ENCODE measurements at regions not wholly inside any gene's neighbourhood (a gene's known extent, or its start where the extent isn't known, plus 50 kb on each side); places are given as distances from the start of the nearest gene placed in this dataset.
"Not testable (repeated sequence)": the region's sequence is repeated elsewhere in the genome, so short reads cannot be mapped to it uniquely, and the experiment has no call there.

DNA sequence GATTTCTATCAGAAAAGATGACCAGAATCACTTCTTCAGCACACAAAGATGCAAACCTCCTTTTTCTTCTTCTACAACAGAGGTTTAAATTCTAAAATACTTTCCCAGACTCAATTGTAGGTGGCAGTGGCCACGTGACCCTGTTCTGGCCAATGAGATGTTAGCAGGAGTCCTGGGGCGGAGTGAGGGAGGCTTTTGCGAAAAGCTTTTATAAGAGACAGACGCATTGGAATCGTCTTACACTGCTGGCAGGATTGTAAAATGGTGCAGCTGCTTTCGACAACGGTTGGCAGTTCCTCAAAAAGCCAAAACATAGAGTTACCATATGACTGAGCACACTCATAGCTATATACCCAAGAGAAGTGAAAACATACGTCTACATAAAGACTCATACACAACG is 87.0 kb upstream of the MAGI3 start:
- DNase-seq (ENCODE audit: low spot score) = no peak

DNA sequence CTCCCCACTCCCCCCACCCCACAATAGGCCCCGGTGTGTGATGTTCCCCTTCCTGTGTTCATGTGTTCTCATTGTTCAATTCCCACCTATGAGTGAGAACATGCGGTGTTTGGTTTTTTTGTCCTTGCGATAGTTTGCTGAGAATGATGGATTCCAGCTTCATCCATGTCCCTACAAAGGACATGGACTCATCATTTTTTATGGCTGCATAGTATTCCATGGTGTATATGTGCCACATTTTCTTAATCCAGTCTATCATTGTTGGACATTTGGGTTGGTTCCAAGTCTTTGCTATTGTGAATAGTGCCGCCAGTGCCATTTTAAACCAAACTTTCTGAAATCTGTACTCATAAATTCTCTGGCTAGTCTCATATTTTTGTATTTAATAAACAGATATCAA is 85.3 kb upstream of the MAGI3 start:
- not testable (repeated sequence) for DNase-seq (ENCODE audit: low spot score)

DNA sequence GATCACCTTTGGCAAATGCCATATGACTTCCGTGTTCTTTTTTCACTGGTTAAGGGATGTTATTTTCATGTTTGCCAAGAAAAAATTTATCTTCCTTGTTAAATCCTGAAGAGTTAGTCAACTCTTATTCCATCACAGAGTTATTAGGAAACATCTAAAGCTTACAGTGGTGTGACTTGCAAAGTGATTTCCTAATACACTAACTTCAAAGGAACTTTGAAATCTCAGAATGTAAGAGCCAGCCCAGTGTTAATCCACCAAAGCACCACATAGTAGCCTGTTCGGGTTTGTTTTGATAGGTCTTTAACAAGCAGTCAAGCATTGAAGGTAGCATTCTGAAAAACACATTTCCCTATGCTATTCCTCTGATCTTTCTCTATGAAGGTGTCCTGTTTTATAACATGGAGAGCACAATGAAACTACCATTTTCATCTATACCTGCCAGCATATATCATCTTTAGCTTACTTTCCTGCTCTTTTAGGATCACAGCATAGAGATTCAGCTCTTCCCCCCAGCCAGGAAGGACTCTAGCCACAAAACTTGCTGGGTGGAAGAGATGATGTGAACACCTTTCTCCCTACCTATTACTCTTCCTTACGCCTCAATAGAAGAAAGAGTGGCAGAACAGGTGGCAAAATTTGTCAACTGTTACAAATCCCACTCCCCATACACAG is 82.4 kb upstream of the MAGI3 start:
- DNase-seq (ENCODE audit: low spot score) = peak; percentile 4

DNA sequence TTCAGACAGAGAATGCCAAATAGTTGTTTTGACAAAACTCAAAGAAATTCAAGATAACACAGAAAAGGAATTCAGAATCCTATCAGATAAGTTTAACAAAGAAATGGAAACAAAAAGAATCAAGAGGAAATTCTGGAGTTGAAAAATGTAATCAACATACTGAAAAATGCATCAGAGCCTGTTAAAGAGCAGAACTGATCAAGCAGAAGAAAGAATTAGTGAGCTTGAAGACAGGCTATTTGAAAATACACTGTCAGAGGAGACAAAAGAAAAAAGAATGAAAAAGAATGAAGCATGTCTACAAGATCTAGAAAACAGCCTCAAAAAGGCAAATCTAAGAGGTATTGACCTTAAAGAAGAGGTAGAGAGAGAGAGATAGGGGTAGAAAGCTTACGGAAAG is 77.7 kb upstream of the MAGI3 start:
- DNase-seq (ENCODE audit: low spot score) = not testable (repeated sequence)

DNA sequence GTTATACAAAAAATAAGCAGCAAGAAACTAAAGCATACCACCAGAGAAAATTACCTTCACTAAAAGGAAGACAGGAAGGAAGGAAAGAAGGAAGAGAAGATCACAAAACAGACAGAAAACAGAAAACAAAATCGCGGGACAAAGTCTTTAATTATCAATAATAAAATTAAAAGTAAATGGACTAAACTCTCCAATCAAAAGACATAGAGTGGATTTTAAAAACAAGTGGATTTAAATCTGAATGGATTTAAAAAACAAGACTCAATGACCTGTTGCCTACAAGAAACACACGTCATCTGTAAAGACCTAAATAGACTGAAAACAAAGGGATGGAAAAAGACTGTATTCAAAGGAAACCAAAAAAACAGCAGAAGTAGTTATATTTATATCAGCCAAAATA is 75.7 kb upstream of the MAGI3 start:
- DNase-seq (ENCODE audit: low spot score) = no peak

- no peak for DNase-seq (ENCODE audit: low spot score)
Observed at GRCh38 chr1:113320272-113320671, 70.0 kb upstream of the MAGI3 start.

DNA sequence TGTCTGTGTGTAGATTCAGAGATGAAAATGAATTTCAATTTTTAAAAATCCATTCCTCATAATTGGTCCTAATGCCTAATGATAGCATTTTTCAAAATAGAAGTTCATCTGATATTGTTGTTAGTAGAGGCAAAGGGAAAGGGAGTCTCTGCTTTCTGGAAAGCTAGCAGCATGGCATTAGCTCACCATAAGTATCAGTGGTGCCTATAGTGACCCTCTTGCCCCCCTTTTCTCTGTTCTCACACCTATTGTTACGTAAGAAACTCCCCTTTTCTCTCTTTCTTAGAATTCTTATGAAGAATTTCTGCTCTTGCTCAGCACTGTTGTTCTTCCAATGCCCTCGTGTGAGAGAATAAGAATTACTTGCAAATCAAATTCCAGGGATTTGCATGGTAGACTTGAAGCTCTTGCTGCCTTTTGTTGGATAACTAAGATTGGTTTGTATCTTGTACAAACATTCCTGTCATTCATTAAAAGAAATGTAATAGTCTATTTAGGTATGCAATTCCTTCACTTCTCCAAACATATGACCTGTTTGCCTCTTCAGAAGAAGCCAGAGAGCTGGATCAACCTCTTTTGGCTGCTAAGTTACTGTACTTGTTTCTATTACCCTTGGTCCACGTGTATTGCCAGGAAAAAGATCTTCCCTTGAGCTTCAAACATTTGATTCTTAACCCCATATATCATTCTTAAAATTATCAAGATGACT is 69.2 kb upstream of the MAGI3 start:
- DNase-seq (ENCODE audit: low spot score) = no peak

- no peak for DNase-seq (ENCODE audit: low spot score)
Observed at GRCh38 chr1:113321771-113322387, 68.4 kb upstream of the MAGI3 start.

- no peak for DNase-seq (ENCODE audit: low spot score)
Observed at GRCh38 chr1:113322439-113322838, 67.9 kb upstream of the MAGI3 start.

DNA sequence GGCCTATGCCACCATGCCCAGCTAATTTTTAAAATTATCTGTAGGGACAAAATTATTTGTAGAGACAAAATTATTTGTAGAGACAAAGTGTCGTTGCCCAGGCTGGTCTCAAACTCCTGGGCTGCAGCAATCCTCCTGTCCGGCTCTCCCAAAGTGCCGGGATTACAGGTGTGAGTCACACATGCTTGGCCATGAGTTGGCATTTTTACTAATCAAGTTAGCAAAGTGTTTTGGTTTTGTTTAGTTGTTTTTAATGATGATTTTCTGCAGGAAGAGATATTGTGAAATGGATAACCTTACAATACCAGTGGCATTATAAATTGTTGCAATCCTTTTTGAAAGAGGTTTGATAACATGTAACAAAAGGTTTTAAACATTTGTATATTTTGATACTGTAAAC is 65.3 kb upstream of the MAGI3 start:
- peak; percentile 59 for DNase-seq (ENCODE audit: low spot score)

- DNase-seq (ENCODE audit: low spot score) = no peak
Observed at GRCh38 chr1:113326976-113327375, 63.3 kb upstream of the MAGI3 start.

- no peak for DNase-seq (ENCODE audit: low spot score)
Observed at GRCh38 chr1:113333056-113333455, 57.3 kb upstream of the MAGI3 start.

- no peak for DNase-seq (ENCODE audit: low spot score)
Observed at GRCh38 chr1:113340038-113340437, 50.3 kb upstream of the MAGI3 start.
